SH-SY5Y (cell line): ENCODE measurements at regions not wholly inside any gene's neighbourhood (a gene's known extent, or its start where the extent isn't known, plus 50 kb on each side); places are given as distances from the start of the nearest gene placed in this dataset.

Source experiments
- GATA2 ChIP-seq: IDR thresholded peaks from 2 replicates; pipeline ENCODE4 v1.6.1; 2011; ENCODE audit warnings: mild to moderate bottlenecking, low read depth, low read length
- GATA3 ChIP-seq: IDR thresholded peaks from 2 replicates; pipeline ENCODE4 v1.6.1; 2011; ENCODE audit warnings: low read depth, mild to moderate bottlenecking, low read length, moderate library complexity

DNA sequence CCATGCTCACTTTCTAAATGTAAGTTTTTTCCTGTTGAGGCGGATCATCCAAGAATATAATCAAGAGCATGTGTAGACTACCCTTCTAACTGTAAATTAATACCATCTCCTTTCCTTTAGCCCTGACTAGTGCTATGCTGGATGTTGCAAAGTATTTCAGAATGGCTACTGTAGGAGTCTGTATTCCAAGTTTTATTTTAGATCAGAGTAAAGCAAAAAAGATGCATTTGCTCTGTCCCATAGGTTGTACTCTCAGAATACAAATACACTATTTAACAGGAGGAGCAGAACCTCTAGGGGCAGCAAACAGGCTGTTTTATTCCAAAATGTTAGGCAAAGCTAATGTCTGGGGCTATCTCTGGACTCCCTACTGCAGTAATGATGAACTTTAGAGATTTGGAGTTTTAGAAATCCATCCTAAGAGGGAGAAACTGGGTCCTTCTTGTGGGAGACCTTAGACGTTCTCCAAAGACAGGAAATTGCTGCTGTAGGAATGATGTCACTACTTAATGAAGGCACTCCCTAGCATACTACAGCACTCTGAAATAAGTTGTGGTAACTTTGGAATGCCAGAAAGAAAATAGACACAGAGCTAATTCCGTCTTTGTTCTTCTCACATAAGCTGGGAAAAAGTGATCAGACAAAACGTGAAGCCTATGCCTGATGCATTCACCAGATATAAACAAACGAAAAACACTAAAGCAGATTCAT is 392.4 kb upstream of the HS3ST5 start:
- TF ChIP-seq GATA2 (no peak), GATA3 (no peak)
